ENCODE measurements at regions not wholly inside any gene's neighbourhood (a gene's known extent, or its start where the extent isn't known, plus 50 kb on each side); places are given as distances from the start of the nearest gene placed in this dataset.

- ChIA-PET POLR2A (no interaction called here), CTCF (no interaction called here)
These were observed 53.5 kb upstream of the TSHZ3 start for GRCh38 chr19:31402529-31403316.

- CTCF ChIA-PET: no interaction called here
- POLR2A ChIA-PET: no interaction called here
These were observed 56.9 kb upstream of the TSHZ3 start for GRCh38 chr19:31406106-31406505.

DNA sequence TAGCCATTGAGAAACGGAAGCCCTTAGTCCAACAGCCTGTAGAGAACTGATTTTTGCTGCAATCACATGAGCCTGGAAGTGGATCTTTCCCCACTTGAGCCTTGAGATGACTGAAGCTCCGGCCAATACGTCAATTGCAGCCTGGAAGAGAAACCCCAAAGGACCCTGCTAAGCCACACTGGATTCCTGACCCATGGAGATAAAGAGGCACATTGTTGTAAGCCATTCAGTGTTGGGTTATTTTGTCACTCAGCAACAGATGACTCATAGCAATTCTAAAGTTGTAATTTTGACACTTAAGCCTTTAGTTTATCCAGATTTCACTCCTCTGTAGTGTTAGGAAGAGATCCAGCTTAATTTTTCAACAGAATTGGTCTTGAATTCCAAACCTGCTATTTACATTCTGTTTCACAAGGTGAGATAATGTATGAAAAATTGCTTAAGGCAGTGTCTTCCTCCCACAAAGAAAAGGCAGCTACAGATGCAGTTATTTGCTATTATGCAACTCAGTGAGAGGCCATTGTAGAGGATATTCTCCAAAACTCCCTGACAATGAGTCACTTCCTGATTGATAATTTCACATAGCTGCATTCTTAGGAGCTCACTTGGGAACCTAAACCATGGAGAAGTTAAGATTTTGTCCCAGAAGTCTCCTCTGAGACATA, 59.4 kb upstream of the TSHZ3 start:
- POLR2A ChIA-PET: no interaction called here
- CTCF ChIA-PET: no interaction called here

GRCh38 chr19:31413353-31413752, 64.1 kb upstream of the TSHZ3 start:
- ChIA-PET POLR2A (no interaction called here), CTCF (no interaction called here)

GRCh38 chr19:31415322-31415721, 66.1 kb upstream of the TSHZ3 start:
- ChIA-PET POLR2A (no interaction called here), CTCF (no interaction called here)

GRCh38 chr19:31416548-31416947, 67.3 kb upstream of the TSHZ3 start:
- ChIA-PET POLR2A (no interaction called here), CTCF (no interaction called here)

GRCh38 chr19:31418055-31418454, 68.8 kb upstream of the TSHZ3 start:
- ChIA-PET POLR2A (no interaction called here), CTCF (no interaction called here)

DNA sequence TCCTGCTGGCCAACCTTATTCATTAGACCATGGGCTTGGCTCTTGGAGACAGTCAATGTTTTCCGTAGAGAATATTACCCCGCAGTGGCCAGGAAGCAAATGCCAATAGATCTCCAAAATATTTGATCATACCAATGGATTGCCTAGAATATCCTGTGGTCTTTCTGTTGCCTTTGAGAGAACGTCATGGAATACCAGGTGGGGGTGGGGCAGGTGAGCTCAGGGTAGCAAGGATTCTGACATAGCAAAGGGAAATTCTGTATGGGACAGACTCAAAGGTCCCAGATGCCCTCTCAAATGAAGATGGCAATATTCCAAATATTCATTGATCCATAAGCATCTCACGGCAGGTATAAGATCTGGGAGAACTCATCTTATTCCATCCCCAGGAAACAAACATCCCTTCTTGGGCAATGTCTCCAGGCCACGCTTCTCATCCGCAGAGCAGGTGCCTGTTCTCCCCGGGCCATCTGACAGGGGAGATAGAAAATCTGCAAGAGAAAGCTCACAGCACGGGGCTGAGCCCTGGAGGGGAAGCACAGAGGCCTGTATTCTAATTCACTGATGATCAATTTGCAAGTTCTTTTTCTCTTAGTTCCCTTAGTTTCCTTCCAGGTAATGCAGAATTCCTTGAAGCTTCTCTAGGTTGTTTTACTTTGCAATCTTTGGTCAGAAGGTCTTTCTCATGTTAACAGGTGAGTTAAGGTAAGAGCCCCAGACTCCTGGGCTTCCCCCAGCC, 69.6 kb upstream of the TSHZ3 start:
- POLR2A ChIA-PET: no interaction called here
- CTCF ChIA-PET: no interaction called here

- ChIA-PET POLR2A (no interaction called here), CTCF (no interaction called here)
These were observed 70.7 kb upstream of the TSHZ3 start for GRCh38 chr19:31419871-31420445.

GRCh38 chr19:31421082-31421481, 71.8 kb upstream of the TSHZ3 start:
- POLR2A ChIA-PET: no interaction called here
- CTCF ChIA-PET: no interaction called here

DNA sequence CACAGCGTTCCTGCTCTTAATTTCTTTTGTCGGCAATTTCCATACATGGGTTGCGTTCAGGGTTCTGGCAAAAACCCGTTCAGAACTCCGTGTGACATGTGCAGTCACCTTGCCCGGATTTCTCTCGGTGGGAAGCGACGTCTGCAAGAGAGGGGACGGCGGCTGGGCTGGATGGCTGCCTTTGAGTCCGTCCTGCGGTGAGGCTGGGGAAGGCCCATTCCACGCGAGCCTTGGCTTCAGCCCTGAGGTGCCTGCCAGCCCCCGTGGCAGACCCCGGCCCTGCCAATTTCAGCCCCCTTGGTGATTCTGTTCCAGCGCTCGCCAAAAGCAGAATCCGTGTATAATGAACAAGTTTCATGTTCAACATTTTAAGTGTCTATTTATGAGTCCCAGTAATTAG, 72.6 kb upstream of the TSHZ3 start:
- ChIA-PET POLR2A (no interaction called here), CTCF (no interaction called here)

GRCh38 chr19:31423896-31424295, 74.7 kb upstream of the TSHZ3 start:
- ChIA-PET POLR2A (no interaction called here), CTCF (no interaction called here)

DNA sequence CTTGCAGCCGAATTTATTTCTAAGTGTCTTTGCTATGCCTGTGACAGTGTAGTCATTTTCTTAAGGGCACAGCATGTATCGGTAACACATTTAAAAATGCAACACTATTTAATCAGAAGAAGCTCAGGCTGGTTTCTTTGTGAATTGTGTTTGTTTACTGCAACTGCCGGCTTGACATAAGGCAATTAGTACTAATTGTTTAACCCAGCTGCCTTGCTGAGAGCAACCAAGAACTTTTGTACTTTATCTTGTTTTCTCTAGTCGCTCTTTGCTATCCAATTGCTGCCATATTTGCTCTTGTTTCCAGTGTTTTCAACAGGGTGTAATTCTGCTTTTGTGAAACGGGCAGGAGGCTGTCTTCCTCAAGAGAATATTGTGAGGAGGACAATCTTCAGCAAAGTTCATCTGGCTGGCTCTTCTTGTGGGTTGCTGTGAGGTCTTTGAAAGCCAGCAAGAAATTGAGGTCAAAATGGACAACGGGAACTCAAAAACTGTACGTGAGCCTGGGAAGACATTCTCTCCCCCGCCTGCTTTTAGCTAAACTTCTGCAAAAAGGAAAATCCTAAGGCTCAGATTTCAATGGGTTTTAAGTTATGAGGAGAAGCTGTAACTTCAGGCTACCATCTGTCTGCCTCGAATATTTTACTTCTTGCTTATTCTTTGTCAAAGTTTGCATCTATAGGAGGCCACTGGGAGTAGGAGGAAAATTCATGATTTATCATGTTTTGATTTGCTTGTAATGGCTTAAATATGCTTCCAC, 75.8 kb upstream of the TSHZ3 start:
- CTCF ChIA-PET: no interaction called here
- POLR2A ChIA-PET: no interaction called here

- CTCF ChIA-PET: no interaction called here
- POLR2A ChIA-PET: no interaction called here
These were observed 78.6 kb upstream of the TSHZ3 start for GRCh38 chr19:31427857-31428256.

DNA sequence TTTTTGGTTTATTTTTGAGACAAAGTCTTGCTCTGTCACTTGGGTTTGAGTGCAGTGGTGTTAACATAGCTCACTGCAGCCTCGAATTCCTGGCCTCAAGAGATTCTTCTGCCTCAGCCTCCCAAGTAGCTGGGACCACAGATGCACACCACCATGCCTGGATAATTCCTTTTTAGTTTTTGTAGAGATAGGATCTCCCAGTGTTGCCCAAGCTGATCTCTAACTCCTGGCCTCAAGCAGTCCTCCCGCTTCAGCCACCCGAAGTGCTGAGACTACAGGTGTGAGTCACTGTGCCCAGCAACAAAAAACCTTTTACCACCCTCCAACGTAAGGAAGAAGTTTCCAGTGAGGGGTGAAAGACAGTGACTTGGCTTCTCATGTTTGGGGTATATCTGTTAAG, 81.1 kb upstream of the TSHZ3 start:
- ChIA-PET POLR2A (no interaction called here), CTCF (no interaction called here)

GRCh38 chr19:31432201-31432810, 83.1 kb upstream of the TSHZ3 start:
- CTCF ChIA-PET: no interaction called here
- POLR2A ChIA-PET: no interaction called here

DNA sequence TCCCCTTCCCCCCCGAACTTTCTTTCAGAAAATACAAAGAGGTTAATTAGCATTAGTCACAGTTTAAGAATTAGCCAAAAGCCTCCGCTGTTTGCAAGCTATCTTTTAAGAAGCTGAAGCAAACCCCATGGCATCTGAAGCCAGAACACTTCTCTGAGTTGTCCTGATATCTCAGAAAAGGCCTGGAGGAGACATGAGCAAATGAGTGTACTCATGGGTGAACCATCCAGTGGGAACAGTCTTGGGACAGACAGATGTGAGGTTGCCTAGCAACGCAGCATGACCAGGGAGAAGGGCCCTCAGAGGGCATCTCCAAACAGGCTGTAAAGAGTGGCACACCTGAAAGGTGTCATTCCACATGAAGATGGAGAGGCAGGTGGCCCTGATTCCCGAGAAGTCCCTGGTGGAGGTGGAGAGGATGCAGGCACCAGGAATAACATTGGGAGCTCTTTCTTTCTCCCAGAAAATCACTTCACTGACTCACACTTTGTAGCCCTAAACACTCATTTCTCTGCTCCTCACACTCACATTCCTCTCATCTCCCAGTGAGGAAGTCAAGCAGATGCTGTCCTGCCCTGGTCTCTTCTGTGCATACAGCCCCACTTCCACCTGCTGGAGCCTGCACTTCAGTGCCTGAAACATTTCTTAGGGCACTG, 87.0 kb upstream of the TSHZ3 start:
- ChIA-PET POLR2A (no interaction called here), CTCF (no interaction called here)

DNA sequence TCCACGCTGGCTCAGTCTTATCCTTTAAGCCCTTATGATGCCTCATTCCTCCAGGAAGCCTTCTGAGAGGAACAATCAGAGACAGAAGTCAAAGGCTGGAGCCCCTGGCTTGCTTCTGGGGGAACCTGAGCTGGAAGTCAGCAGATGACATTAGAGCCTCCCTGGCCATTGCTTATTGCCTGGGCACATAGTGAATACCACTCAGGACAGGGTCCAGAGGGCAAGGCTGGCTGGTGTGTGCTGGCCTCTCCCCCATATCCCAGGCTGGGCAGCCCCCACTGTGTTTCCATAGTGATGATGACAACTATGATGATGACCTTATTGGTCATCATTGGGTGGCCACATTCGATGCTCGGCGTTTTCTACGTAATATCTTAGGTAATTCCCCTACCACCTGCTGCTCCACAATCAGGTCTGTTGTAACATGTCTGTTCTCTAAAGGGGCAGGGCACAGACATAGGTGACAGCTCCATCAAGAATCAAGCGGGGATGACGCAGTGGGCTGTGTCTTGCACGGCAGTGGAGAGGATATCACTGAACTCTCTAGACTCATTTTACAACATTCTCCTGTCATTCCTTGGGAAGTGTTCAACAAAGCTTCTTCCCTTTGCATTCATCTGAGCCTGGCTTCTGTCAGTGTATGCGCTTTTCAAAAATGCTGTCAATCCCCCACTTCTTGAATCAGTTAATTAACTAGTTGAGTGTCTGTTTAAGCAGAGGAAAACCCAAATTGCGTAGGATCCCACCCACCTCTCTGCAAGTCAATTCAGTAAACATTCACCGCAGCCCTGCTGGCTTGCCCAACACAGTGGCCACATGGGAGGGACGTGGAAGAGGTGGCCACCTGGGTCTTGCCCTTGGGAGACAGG, 89.4 kb upstream of the TSHZ3 start:
- ChIA-PET CTCF (no interaction called here), POLR2A (no interaction called here)

DNA sequence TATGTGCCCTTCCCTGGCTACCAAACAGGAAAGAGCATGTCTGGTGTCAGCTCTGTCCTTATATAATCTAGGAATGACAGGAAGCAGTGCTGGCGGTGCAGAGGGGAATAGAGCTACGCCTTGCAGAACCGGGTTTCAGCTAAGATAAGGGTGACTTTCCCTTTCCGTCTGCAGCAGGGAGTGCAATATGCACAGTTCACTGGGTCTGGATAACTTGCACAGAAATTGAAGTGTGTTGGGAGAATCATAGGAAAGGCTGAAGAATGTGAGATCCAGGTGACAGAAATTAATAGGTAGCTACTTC, 90.0 kb upstream of the TSHZ3 start:
- ChIA-PET CTCF (no interaction called here), POLR2A (no interaction called here)
